ENCODE measurements at regions not wholly inside any gene's neighbourhood (a gene's known extent, or its start where the extent isn't known, plus 50 kb on each side); places are given as distances from the start of the nearest gene placed in this dataset.

DNA sequence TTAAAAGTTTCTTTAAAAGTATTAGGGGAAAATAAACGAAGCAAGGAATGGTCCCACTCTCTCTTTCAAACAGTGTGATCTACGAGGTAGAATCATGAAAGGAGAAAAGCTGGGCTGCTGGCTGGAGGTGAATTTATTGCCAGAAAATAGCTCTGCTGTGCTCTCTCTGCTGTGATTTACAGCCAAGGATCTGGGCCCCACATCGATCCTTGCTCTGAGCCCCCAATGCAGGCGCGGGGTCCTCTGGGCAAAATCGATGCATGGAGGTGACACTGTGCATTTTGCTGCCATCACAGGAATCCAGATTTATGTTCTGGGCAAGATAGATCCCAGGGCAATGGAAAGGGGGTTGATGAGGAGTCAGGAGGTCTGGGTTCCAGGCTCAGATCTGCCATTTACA lies 91.0 kb upstream of the GPR26 start:
- DNase-seq (ENCODE audit: low read depth), result no peak

DNA sequence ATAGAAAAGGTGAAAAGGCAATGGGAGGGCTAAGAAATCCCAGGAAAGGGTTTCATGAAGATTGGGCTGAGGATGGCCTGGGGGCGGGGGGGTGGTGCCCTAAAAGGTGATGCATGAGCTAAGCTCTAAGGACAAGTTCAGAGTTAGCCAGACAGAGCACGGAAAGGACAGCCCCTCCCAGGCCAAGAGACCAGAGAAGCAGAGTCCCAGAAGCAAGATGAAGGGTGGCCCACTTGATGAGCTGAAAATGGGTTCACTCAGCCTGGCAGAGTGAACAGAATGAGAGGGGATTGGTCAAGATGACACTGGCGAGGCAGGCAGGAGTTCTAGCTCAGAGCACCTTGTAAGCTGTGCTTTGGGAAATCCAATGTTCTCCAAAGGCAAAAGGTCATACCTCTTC lies 89.4 kb upstream of the GPR26 start:
- no peak for DNase-seq (ENCODE audit: low read depth)

DNA sequence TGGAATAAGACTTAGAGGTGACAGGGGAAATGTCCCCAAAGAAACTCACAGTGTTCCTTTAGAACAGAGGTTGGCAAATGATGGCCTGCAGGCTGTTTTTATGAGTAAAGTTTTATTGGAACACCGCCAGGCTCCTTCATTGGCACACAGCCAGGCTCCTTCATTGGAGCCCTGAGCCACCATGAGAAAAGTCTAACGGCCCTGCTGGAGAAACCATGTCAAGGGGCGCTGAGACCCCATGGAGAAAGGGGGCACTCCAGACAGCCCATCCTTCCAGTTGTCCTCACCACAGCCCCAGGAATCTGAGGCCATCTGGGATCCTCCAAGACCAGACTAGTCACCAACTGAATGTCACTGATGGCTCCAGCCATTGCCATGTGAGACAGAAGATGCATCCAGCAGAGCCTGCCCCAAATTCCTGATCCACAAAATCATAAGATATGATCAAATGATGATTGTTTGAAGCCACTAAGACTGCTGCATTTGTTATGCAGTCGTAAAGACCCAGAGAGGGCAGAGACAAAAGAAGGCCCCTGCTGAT lies 88.2 kb upstream of the GPR26 start:
- no peak for DNase-seq (ENCODE audit: low read depth)

DNA sequence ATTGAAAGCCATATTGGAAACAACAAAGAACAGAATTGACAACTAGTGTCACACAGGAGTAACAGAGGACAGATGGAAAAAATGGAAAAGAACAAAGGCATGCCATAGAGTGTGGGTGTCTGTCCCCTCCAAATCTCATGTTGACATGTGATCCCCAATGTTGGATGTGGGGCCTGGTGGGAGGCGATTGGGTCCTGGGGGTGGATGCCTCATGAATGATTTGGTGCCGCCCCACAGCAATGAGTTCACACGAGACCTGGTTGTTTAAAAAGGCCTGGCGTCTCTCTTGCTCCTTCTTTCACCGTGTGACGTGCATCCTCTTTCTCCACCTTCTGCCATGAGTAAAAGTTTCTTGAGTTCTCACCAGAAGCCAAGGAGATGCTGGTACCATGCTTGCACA lies 87.4 kb upstream of the GPR26 start:
- DNase-seq (ENCODE audit: low read depth), result no peak

DNA sequence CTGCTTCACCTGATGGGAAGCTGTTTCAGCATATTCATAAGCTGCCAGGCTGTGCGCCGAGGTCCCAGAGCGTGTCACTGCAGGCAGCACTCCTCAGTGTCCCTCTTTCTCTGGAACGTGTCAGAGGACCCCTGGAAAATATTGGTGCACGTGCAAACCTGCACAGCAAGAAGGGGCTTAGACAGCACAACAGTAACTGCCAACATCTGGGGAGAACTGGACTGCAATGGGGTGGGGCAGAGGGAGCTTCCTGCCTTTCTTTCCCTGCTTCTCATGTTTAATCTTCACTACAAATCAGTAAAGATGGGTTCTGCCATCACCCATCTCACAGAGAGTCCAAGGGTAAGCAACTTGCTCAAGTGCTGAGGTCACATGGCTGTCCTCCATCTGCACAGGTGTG lies 86.5 kb upstream of the GPR26 start:
- no peak for DNase-seq (ENCODE audit: low read depth)

DNA sequence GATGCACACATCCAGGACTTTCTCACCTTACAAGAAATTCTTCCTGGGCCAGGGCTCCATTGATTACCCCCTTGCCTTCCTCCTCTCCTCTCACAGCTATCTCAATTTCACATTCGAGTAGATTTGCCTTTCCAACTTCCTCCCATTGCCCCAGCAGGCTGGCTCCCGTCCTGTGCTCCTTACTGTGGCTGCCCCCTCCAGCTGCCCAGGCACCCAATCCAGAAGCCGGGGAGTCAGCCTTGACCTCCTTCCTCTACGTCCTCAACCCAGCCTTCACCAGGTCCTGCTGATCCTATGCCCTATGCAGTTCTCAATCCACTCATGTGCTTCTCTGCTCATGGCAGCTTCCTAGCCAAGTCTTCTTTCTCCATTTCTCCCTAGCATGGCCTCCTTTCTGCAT lies 85.7 kb upstream of the GPR26 start:
- DNase-seq (ENCODE audit: low read depth), result no peak

DNA sequence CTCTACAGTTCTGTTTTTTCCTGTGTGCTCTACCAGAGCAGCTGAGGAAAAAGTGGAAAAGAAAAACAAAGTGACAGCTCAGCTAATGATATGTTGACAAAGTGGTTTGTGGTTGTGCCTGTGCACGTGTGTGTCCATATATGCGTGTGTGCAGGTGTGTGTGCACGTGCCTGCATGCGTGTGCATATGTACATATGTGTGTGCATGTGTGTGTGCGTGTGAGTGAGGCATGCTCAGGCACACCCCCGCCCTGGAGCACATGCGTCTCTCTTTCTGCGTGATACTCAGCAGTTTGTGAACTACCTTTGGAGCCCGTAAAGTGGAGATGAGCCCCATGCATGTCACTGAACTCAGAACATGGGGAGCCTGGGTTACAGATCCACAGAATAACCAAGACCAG lies 84.5 kb upstream of the GPR26 start:
- no peak for DNase-seq (ENCODE audit: low read depth)

DNA sequence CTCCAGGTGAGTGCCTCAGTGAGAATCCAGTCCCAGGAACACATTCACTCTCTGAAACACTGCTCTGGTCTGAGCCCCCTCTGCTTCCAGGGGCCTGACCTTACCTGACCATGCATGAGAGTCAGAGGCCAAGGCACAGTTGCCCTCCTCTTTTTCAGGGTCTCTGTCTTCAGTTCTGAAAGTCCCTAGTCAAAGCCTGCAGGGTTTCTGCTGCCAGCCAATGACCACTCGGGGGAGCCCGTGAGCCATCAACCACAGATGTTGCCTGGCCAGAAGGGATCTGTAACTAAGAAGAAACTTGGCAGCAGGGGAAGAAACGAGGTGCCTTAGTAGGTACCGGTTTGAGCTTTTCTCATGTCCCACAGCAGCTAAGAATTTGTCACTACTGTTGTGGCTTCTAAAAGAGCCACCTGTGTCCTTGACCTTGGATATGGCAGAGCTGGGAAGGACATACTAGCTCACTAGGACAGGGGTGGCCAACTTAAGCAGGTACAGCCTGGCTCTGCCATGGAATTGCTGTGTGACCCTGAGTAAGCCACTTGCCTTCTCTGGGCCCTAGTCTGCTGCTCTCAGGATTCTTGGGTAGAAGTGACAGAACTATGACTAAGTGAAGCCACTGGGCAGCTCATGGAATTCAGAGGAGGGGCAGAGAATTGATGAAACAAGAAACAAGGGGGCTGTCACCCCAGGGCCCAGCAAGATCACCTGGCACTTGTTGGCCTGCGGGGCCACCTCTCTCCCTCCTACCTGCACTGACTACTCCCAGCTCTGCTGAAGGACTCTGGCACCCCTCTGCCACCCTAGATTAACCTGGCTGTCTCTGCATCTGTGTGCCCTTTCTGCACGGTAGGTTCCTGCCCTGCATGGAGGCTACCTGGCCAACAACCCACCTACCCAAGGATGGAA lies 83.8 kb upstream of the GPR26 start:
- DNase-seq (ENCODE audit: low read depth), result peak; percentile 19

DNA sequence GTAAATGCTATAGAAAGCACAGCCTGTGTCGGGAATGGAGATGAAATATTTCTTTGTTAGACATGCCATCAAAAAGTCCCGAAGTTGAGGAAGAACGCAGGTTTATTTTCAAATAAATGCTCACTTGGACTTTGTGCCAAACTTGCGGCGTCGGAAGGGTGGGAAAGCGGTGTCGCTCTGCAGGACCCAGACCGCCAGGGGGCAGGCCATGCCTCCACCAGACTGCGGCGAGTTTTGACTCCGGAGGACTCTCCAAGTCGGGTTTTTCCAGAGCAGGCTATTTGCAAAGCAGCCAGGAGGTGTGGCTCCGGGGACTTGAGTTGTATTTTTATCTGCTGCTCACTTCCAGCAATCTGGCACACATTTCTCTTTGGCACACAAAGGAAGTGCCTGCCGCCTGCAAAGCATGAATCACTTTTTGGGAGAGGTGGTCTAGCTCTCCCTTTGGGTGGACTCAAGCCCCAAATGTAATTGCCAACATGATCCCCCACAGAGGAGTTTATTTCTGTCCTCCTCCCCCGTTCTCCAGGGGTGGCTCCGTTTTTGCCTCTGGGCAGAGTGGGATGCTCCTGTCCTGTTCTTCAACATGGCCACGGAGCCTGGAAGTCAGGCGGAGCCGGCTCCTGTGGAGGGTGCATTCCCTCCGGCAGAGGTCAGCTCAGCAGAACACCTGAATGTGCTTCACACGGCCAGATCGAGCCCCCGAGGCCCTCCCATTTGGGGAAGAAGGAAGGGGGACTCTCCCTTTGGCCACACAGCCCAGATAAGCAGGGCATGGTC lies 82.3 kb upstream of the GPR26 start:
- peak; percentile 17 for DNase-seq (ENCODE audit: low read depth)

DNA sequence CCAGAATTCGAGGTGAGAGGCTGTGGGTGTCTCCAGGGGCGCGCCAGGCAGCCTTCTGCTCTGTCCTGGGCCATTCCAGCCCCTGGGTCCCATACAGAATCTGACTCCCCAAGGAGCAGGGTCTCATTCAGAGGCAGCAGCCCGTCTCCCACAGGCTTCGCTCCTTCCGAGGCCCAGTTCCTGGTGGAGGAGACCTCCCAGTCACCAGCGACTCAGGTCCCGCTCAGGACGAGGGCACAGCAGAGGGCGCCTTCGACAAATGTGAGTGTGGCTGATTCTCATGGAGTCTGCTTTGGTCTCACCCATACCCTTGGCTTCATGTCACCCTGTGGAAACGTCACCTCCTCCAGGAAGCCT lies 81.8 kb upstream of the GPR26 start:
- DNase-seq (ENCODE audit: low read depth), result no peak

DNA sequence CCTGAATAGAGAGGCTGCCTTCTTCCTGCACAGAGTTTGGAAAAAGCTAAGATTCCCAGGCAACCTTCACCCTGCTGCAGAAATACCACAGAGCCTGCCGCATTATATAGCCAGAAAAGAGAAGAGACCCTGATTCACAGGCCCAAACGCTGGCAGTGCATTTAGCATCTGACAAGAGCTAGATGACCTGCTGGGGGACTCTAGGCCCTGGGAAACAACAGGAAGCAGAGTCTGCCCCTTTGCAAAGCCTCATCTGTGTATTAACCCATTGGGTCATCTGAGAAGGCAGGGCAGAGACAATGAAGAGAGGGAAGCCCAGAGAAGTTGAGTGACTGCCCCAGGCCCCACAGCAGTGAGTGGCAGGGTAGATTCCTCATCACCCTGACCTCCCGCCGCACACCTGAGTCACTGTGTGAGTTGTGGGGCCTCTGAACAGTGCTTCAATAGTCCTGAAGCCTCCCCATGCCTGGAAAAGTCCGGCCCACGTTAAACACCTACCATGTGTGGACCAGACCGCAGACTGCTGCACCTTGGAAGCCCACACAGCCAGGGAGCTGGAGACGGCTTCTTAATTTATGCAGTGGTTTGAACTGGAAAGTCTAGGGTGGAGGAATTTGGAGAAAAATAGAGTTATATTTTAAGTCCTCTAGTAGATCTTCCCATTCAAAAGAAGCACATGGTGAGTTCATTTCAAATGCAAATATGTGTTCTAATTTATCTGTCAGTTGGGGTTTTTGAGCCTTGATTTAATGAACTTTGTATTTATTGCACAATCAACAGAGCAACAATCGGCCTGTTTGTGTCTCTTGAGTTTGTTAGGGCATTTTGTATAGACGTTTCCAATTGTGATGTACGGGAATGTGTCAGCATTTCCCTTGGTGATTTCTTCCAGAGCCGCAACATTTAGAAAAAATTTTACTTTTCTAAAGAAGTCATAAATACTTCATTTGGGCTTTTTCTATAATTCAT lies 80.4 kb upstream of the GPR26 start:
- no peak for DNase-seq (ENCODE audit: low read depth)

DNA sequence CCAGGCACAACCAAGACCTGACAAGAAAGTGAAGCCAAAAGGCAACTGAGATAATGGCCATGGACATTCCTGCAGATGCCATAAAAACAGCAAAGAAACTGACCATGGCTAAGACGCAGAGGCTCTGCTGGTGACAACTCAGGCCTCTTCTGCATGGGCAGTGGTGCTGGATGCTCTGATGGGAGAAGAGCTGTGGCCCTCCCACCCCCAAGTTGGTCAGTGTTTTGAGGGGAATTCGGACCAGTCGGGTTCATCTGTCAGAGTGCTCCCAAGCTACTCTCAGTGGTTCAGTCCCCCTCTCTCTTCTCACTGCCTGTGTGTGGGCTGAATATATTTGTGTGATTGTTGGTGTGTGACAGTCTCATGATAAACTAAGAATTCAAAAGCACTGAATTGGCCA lies 79.0 kb upstream of the GPR26 start:
- DNase-seq (ENCODE audit: low read depth), result no peak

DNA sequence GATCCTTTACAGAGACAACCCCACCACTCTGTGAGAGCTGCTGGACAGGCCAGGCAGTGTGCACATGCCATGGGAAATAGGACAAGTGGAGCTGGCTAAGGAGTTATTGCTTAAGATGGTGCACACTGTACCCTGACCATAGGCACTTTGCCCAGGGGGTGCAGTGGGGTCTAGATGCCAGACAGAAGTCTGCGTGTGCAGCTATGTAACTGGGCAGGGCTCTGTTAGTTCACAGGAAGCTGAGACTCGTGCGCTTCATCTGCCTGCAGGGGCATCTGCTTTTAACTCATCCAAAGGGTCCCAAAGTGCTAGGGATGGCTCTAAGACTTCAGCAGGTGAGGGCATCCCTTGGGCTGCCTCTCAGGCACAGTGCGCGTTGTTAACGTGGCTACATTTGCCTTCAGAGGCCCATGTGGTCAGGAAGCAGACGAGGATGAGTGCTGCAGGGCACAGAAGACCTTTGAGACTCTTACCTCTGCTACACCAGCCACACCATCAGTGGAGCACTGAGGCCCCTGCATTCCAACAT lies 77.7 kb upstream of the GPR26 start:
- DNase-seq (ENCODE audit: low read depth), result no peak

DNA sequence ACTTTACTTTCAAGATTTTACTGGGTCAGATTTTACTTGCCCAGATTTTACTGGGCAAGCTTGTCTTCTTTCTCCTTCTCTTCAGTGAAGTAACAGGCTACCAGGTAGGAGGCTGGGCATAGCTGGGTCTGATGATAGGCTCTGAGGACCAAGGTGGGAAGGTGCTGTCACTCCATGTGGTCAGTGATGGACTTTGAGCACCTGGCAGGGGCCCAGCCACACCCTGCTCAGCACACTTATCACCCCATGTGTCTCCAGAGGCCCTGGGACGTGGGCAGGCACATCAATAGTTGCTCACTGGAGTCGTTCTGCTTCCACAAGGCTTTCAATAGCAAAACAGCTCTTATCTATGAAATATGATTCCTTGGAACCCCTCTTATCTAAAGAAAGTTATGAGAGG lies 70.5 kb upstream of the GPR26 start:
- DNase-seq (ENCODE audit: low read depth), result no peak

DNA sequence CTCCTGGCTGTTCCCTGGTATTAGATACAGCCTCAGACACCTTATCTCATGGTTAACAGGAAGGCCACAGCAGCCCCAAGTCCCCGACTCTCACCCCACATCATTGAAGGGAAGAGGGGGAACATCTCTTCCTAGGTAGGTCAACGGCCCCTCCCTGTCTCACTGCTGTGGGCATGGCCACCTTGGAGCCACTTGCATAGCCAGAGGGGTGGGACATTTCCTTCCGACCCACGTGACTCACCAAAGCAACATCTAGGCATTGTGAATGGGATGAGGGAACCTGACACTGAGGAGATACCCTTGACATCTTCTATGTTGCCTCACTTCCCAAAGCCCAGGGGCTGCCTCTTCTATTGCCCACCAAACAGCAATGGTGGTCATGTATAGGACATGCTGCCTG lies 68.5 kb upstream of the GPR26 start:
- DNase-seq (ENCODE audit: low read depth), result no peak

DNA sequence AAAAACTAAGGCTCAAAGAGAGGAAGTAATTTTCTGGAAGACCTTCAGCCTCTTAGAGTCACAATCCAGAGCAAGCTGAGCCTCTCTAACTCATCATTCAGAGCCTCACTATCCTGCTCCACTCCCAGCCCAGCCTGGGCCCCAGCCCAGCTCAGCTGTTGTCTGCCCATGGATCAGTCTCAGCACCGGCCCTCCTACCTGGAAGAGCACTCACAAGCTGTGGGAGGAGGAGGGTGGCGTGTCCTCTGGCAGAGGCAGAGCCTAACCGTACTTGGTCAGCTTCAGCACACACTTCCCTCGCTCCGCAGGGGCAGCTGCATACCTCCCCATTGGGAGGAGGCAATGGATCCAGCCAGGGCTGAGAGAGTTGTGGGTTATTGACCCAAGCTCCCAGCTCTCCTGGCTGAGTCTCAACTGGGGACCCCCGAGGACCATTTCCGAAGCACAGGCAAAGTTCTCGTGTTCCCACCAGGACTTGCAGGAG lies 66.7 kb upstream of the GPR26 start:
- DNase-seq (ENCODE audit: low read depth), result no peak

DNA sequence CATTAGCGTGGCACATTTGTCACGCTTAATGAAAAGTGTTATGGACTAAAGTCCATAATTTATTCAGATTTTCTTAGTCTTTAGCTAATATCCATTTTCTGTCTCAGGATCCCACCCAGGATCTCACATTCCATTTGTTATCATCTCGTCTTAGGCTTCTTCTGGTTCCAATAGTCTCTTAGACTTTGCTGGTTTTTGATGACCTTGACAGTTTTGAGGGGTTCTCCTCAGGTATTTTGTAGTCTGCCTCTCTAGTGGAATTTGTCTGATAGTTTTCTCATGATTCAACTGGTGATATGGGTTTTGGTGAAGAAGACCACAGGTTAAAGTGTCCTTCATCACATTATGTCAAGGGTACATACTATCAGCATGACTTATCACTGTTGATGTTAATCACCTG lies 66.0 kb upstream of the GPR26 start:
- no peak for DNase-seq (ENCODE audit: low read depth)

DNA sequence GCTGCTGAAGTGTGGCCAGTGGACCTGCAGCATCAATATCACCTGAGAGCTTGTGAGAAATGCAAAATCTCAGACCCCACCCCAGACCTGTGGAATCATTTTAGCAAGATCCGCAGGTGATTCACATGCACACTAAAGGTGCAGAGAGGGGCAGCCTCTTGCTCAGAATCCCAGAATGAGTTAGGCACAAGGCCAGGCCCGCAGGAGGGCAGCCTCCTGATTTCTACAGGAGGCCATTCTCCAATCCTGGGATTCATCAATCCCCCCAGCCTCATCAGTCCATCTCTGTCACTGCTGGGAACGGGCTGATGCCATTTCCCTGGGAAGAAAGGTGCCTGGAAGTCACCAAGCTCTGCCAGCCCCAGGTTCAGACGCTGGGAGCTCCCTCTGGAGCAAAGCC lies 63.0 kb upstream of the GPR26 start:
- DNase-seq (ENCODE audit: low read depth), result no peak

DNA sequence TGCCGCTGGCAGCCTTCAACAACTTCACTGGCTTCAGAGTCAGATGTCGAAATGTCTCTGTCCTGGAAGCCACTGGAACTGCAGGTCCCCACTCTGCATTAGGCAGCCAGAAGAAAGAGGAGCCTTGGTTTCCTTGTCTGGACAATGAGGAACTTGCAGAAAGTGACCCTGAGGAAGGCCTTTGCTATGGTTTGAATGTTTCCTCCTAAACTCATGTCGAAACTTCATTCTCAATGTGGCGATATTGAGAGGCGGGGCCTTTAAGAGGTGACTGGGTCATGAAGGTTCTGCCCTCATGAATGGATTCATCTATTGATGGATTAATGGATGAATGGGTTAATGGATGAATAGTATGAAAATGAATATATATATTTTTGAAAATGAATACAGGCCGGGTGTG lies 61.6 kb upstream of the GPR26 start:
- DNase-seq (ENCODE audit: low read depth), result no peak

DNA sequence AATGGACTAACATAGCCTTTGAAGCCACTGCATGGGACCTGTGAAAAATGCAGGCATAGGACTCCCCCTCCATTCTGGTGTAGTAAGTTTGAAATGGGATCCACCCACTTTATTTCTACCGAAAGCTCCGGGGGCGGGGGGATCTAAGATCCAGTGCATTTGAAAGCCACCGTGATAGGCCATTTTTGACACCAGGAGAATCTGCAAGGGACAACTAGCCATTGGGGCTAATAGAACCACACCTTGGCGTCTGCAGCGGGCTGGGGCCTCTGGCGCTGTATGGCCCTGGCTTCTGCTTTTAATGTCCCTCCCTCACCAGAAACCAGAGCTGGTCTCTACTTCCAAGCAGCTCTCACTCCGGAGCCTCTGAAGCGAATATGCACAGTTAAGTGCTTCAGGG lies 60.1 kb upstream of the GPR26 start:
- DNase-seq (ENCODE audit: low read depth), result no peak

DNA sequence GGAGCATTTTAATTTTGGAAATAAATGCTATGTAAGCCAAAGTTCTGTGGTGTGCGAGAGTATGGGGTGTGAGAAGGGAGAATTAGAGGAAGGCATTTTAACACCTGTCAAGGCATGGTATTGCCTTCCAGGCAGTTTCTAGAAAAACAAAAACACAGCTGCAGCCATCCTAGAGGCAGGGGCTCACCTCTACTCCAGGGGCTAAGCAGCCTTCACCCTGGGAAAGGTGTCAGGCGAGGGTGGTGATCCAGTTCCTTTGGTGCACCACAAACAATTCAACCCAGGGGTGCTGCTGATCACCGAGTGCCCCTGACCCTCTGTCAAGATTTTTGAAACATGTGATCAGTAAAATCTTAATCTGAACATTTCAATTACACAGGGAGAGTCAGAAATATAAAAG lies 59.2 kb upstream of the GPR26 start:
- no peak for DNase-seq (ENCODE audit: low read depth)

DNA sequence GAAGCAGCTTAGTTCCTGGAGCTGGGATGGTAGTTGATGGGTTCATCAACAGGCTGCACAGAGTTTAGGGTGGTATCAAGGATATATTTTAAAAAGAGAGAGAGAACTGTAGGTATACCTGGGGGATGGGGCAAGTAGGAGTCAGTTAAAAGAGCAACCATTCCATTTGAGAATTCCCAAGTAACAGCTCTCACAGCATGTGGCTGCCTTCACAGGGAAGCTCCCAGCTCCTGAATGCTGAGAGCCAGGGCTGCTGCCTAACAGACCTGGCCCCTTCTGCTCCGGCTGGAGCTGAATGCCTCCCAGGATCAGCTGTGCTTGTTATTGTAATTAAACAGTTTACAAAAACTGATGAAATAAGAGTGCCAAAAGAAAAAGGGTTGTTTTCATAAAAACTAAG lies 58.8 kb upstream of the GPR26 start:
- DNase-seq (ENCODE audit: low read depth), result no peak
